ENCODE measurements at regions not wholly inside any gene's neighbourhood (a gene's known extent, or its start where the extent isn't known, plus 50 kb on each side); places are given as distances from the start of the nearest gene placed in this dataset.

DNA sequence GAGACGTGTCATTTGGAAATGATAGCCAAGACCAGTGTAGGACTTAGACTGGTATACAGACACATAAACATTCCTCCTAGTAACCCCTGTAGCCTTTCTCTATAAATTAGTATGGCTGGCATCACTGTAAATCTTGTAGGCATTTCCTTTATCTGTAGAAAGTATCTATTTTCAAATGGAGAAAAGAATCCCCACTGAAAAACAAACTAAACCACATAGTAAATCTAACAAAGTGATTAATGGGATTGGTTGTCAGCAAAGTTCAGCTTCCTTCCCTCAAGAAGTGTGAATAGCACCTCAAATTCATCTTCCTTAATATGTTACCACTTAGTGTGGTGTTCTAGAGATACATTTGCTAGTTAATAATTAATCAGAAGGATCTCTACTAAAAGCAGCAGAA is 119.4 kb upstream of the NBEA start:
- TF ChIP-seq CTCF (conservative IDR thresholded peaks at IDR 0.05; ENCODE audit: low read length) = no peak
- no peak for TF ChIP-seq EZH2phosphoT487 (IDR thresholded peaks at IDR 0.05; ENCODE audit: borderline replicate concordance)
